Tibial nerve (tissue), 4 donors: ENCODE measurements at regions not wholly inside any gene's neighbourhood (a gene's known extent, or its start where the extent isn't known, plus 50 kb on each side); places are given as distances from the start of the nearest gene placed in this dataset.

Source experiments
- CTCF ChIP-seq, 5 experiments: fragments of 200-600 bp in 3 of 5; fragments of 450-650 bp in 2 of 5; sonication (generic) in 3 of 5; IDR thresholded peaks; one replicate each; pipeline ENCODE4 v1.5.1; 2016 to 2019; ENCODE audit warnings: antibody characterized with exemption in 5 of 5, mild to moderate bottlenecking in 3 of 5, moderate library complexity in 2 of 5
- EP300 ChIP-seq, 2 donors: sonication (generic); formaldehyde crosslinking; IDR thresholded peaks; one replicate each; pipeline ENCODE4 v1.6.1; 2017; ENCODE audit warnings: antibody characterized with exemption in 2 of 2, mild to moderate bottlenecking in 1 of 2

GRCh38 chr5:106361905-106362304 is 1308.8 kb downstream of the EFNA5 start:
- no peak for TF ChIP-seq EP300 (IDR thresholded peaks at IDR 0.05)
- TF ChIP-seq CTCF (IDR thresholded peaks at IDR 0.05) = no peak
